ENCODE measurements at regions not wholly inside any gene's neighbourhood (a gene's known extent, or its start where the extent isn't known, plus 50 kb on each side); places are given as distances from the start of the nearest gene placed in this dataset.

- no peak for TF ChIP-seq IRF2 (CRISPR knock-in tag; IDR thresholded peaks at IDR 0.05; ENCODE audit: borderline replicate concordance, low read depth)
- no peak for TF ChIP-seq TEAD4 (CRISPR knock-in tag; IDR thresholded peaks at IDR 0.05)
- TF ChIP-seq ZNF396 (CRISPR knock-in tag; IDR thresholded peaks at IDR 0.05; ENCODE audit: borderline replicate concordance): no peak
These were observed 92.7 kb downstream of the DDX1 start (continued) for GRCh38 chr2:15684161-15685039.

GRCh38 chr2:15685143-15685542 is 93.5 kb downstream of the DDX1 start:
- TF ChIP-seq HMGA2 (CRISPR knock-in tag; IDR thresholded peaks at IDR 0.05) (no peak), EMX1 (CRISPR knock-in tag; IDR thresholded peaks at IDR 0.05) (no peak), NR2C2 (CRISPR knock-in tag; IDR thresholded peaks at IDR 0.05) (no peak), PRRX2 (CRISPR knock-in tag; IDR thresholded peaks at IDR 0.05) (no peak), ERG (CRISPR knock-in tag; IDR thresholded peaks at IDR 0.05) (no peak), TP53 (CRISPR knock-in tag; IDR thresholded peaks at IDR 0.05) (no peak), ATF2 (CRISPR knock-in tag; IDR thresholded peaks at IDR 0.05; ENCODE audit: borderline replicate concordance, low read depth) (no peak), CREB1 (CRISPR knock-in tag; IDR thresholded peaks at IDR 0.05) (no peak), CDX4 (CRISPR knock-in tag; IDR thresholded peaks at IDR 0.05; ENCODE audit: borderline replicate concordance) (no peak), NFYB (CRISPR knock-in tag; conservative IDR thresholded peaks at IDR 0.05; ENCODE audit: low read depth) (no peak), ELF4 (CRISPR knock-in tag; IDR thresholded peaks at IDR 0.05; ENCODE audit: low read depth) (no peak), ETV6 (CRISPR knock-in tag; IDR thresholded peaks at IDR 0.05) (no peak)
- Mint-ChIP-seq H3K9me3 (peaks cover 16% of the 10 kb centered on the region; the same call in 1 of the 2 replicates), H3K36me3 (peaks cover 2% of the 10 kb centered on the region; the same call in 1 of the 2 replicates), H3K4me1 (peaks cover 7% of the 10 kb centered on the region), H3K4me3 (no peak overlapping the region), H3K27me3 (ENCODE audit: low read depth) (peaks cover 4% of the 10 kb centered on the region; the same call in 1 of the 2 replicates), H3K27ac (no peak overlapping the region)
- ChIA-PET CTCF (interaction anchor here (0.5 to 1.4 kb wide), 2 partner anchors 63 to 363 kb away, joined by 3 to 4 read pairs; no protein-coding TSS in a partner anchor), POLR2A (no interaction called here)
- no peak for DNase-seq (ENCODE audit: low spot score)
- ATAC-seq: no peak

- Mint-ChIP-seq H3K4me3 (no peak overlapping the region), H3K27ac (no peak overlapping the region), H3K36me3 (no peaks in the 10 kb centered on the region; the same call in 1 of the 2 replicates), H3K9me3 (peaks cover 11% of the 10 kb centered on the region; the same call in 1 of the 2 replicates), H3K4me1 (peaks cover 7% of the 10 kb centered on the region), H3K27me3 (ENCODE audit: low read depth) (peaks cover 4% of the 10 kb centered on the region; the same call in 1 of the 2 replicates)
- ATAC-seq: no peak
- ChIA-PET CTCF (interaction anchor here (1.0 kb wide), 1 partner anchor 11 kb away, joined by 3 read pairs; no protein-coding TSS in a partner anchor), POLR2A (no interaction called here)
- no peak for DNase-seq (ENCODE audit: low spot score)
- no peak for TF ChIP-seq GRHL2 (CRISPR knock-in tag; IDR thresholded peaks at IDR 0.05; ENCODE audit: insufficient replicate concordance, severe bottlenecking)
- TF ChIP-seq NFYB (CRISPR knock-in tag; conservative IDR thresholded peaks at IDR 0.05; ENCODE audit: low read depth): no peak
- TF ChIP-seq ZNF532 (CRISPR knock-in tag; IDR thresholded peaks at IDR 0.05; ENCODE audit: borderline replicate concordance): no peak
- no peak for TF ChIP-seq NFATC4 (CRISPR knock-in tag; IDR thresholded peaks at IDR 0.05)
- no peak for TF ChIP-seq RORB (CRISPR knock-in tag; IDR thresholded peaks at IDR 0.05)
- no peak for TF ChIP-seq ZNF671 (CRISPR knock-in tag; IDR thresholded peaks at IDR 0.05)
- TF ChIP-seq CTCF (IDR thresholded peaks at IDR 0.05): no peak
- TF ChIP-seq MYBL2 (CRISPR knock-in tag; IDR thresholded peaks at IDR 0.05): no peak
- no peak for TF ChIP-seq ELF4 (CRISPR knock-in tag; IDR thresholded peaks at IDR 0.05; ENCODE audit: low read depth)
- TF ChIP-seq CREM (CRISPR knock-in tag; IDR thresholded peaks at IDR 0.05): no peak
- TF ChIP-seq ESRRA (CRISPR knock-in tag; IDR thresholded peaks at IDR 0.05; ENCODE audit: borderline replicate concordance): no peak
These were observed 95.0 kb downstream of the DDX1 start for GRCh38 chr2:15686643-15687042.
